H1 (cell line): ENCODE measurements at regions not wholly inside any gene's neighbourhood (a gene's known extent, or its start where the extent isn't known, plus 50 kb on each side); places are given as distances from the start of the nearest gene placed in this dataset.

ENCODE experiments used
- CTCF ChIA-PET: fragments of 300-600 bp; sonication (Branson Sonifier 250); formaldehyde crosslinking; loops from one replicate; lab custom pipeline; 2021; ENCODE audit not compliant: partially characterized antibody; lab: Charles Lee
- POLR2A ChIA-PET: fragments of 300-600 bp; sonication (Branson Sonifier 250); formaldehyde crosslinking; loops from one replicate; lab custom pipeline; 2021; ENCODE audit warnings: inconsistent platforms; ENCODE audit not compliant: partially characterized antibody; lab: Charles Lee
- DNase-seq, 2 experiments: peaks; one replicate each; pipeline versions ENCODE4 v3.0.0 to v3.0.0-alpha.2; 2010 to 2022; ENCODE audit warnings: low spot score in 2 of 2, low read depth in 1 of 2, mixed read lengths in 1 of 2
- FAIRE-seq: peaks from 2 replicates; lab custom pipeline; 2011; peaks lifted over from hg19 to GRCh38; lab: Jason Lieb, UNC
- H2AFZ ChIP-seq: 2 replicates; pipeline ENCODE4 v1.8.1; 2012; ENCODE audit warnings: low read length, inconsistent platforms
- H2AK5ac ChIP-seq: 2 replicates; pipeline ENCODE4 v1.6.1; 2013; ENCODE audit warnings: low read depth, low read length
- H2BK120ac ChIP-seq: replicated peaks from 2 replicates; pipeline ENCODE3; 2013; ENCODE audit warnings: low read depth, low read length, inconsistent platforms
- H2BK12ac ChIP-seq: 2 replicates; pipeline ENCODE4 v1.6.1; 2013; ENCODE audit warnings: low read depth, low read length
- H2BK15ac ChIP-seq: 2 replicates; pipeline ENCODE4 v1.6.1; 2013; ENCODE audit warnings: low read length
- H2BK20ac ChIP-seq: 2 replicates; pipeline ENCODE4 v1.6.1; 2013; ENCODE audit warnings: low read length
- H2BK5ac ChIP-seq: 2 replicates; pipeline ENCODE4 v1.6.1; 2013; ENCODE audit warnings: low read depth, low read length
- H3K14ac ChIP-seq: 2 replicates; pipeline ENCODE4 v1.6.1; 2013; ENCODE audit warnings: inconsistent platforms; ENCODE audit not compliant: insufficient read length
- H3K18ac ChIP-seq: 2 replicates; pipeline ENCODE4 v1.6.1; 2013; ENCODE audit warnings: low read length; ENCODE audit errors: extremely low read depth
- H3K23ac ChIP-seq: 2 replicates; pipeline ENCODE4 v1.6.1; 2013; ENCODE audit warnings: inconsistent platforms; ENCODE audit not compliant: insufficient read length
- H3K23me2 ChIP-seq: 2 replicates; pipeline ENCODE4 v1.6.1; 2013; ENCODE audit warnings: low read depth, low read length
- H3K27ac ChIP-seq: 2 replicates; pipeline ENCODE4 v1.6.1; 2011; ENCODE audit warnings: low read depth, low read length, inconsistent platforms
- H3K27me3 ChIP-seq, 4 experiments: replicated peaks in 1 of 4; 1 replicate in 1 of 4; 2 replicates in 3 of 4; pipeline versions ENCODE4 v1.6.1 to v1.8.1; 2011 to 2013; ENCODE audit warnings: low read length in 3 of 4, mild to moderate bottlenecking in 3 of 4, inconsistent platforms in 2 of 4, mixed read lengths in 2 of 4, moderate library complexity in 1 of 4; ENCODE audit not compliant: control insufficient read depth in 3 of 4, insufficient read depth in 3 of 4; ENCODE audit errors: extremely low read depth in 1 of 4
- H3K36me3 ChIP-seq, 4 experiments: 2 replicates each; pipeline versions ENCODE4 v1.6.1 to v1.8.1; 2011 to 2013; ENCODE audit warnings: mild to moderate bottlenecking in 4 of 4, low read length in 3 of 4, moderate library complexity in 2 of 4, control low read depth in 1 of 4, inconsistent platforms in 1 of 4; ENCODE audit not compliant: insufficient read depth in 4 of 4, control insufficient read depth in 2 of 4
- H3K4ac ChIP-seq: replicated peaks from 2 replicates; pipeline ENCODE3; 2013; ENCODE audit warnings: low read length, low read depth, mixed read lengths, inconsistent platforms; ENCODE audit not compliant: insufficient read length
- H3K4me1 ChIP-seq, 4 experiments: replicated peaks in 1 of 4; 1 replicate in 1 of 4; 2 replicates in 3 of 4; pipeline versions ENCODE4 v1.6.1 to v1.8.1; 2011 to 2013; ENCODE audit warnings: low read length in 3 of 4, inconsistent platforms in 2 of 4, mixed read lengths in 1 of 4; ENCODE audit not compliant: insufficient read depth in 4 of 4, control insufficient read depth in 3 of 4
- H3K4me2 ChIP-seq, 2 experiments: 2 replicates each; pipeline versions ENCODE4 v1.6.1 to v1.8.1; 2011 to 2013; ENCODE audit warnings: low read depth in 2 of 2, low read length in 2 of 2, control low read depth in 1 of 2, inconsistent platforms in 1 of 2, mild to moderate bottlenecking in 1 of 2; ENCODE audit not compliant: insufficient read depth in 1 of 2
- H3K4me3 ChIP-seq, 4 experiments: fragments of 200-600, 300-600 bp in 1 of 4; sonication (generic), shearing (Covaris generic), sonication (Bioruptor Twin) in 1 of 4; 2 replicates each; pipeline versions ENCODE4 v1.5.1 to v1.8.1; 2011 to 2016; ENCODE audit warnings: low read length in 4 of 4, low read depth in 3 of 4, control low read depth in 2 of 4, inconsistent platforms in 2 of 4, mild to moderate bottlenecking in 2 of 4, mixed read lengths in 1 of 4, moderate library complexity in 1 of 4; ENCODE audit not compliant: insufficient read depth in 2 of 4; ENCODE audit errors: extremely low read depth in 1 of 4
- H3K56ac ChIP-seq: replicated peaks from 2 replicates; pipeline ENCODE3; 2013; ENCODE audit warnings: low read depth, mild to moderate bottlenecking, mixed read lengths, low read length, inconsistent platforms; ENCODE audit not compliant: insufficient read length
- H3K79me1 ChIP-seq: 2 replicates; pipeline ENCODE4 v1.6.1; 2013; ENCODE audit warnings: low read depth, low read length, control low read depth
- H3K79me2 ChIP-seq, 2 experiments: 2 replicates each; pipeline versions ENCODE4 v1.6.1 to v1.8.1; 2012 to 2013; ENCODE audit warnings: low read length in 2 of 2, mild to moderate bottlenecking in 2 of 2, inconsistent platforms in 1 of 2; ENCODE audit not compliant: insufficient read depth in 2 of 2, control insufficient read depth in 1 of 2
- H3K9ac ChIP-seq, 4 experiments: replicated peaks in 1 of 4; 1 replicate in 1 of 4; 2 replicates in 3 of 4; pipeline versions ENCODE4 v1.6.1 to v1.8.1; 2011 to 2013; ENCODE audit warnings: low read depth in 3 of 4, low read length in 3 of 4, control low read depth in 2 of 4, mild to moderate bottlenecking in 2 of 4, moderate library complexity in 2 of 4, inconsistent platforms in 1 of 4; ENCODE audit errors: extremely low read depth in 1 of 4
- H3K9me3 ChIP-seq, 2 experiments: 2 replicates each; pipeline versions ENCODE4 v1.6.1 to v1.8.1; 2012 to 2013; ENCODE audit warnings: mild to moderate bottlenecking in 2 of 2, moderate library complexity in 2 of 2, control low read depth in 1 of 2, inconsistent platforms in 1 of 2, low read depth in 1 of 2, low read length in 1 of 2, mixed read lengths in 1 of 2; ENCODE audit not compliant: insufficient read depth in 2 of 2
- H4K20me1 ChIP-seq, 2 experiments: replicated peaks in 1 of 2; 2 replicates each; pipeline versions ENCODE3 to v1.8.1; 2011 to 2013; ENCODE audit warnings: inconsistent platforms in 2 of 2, low read length in 2 of 2, mild to moderate bottlenecking in 1 of 2; ENCODE audit not compliant: insufficient read depth in 2 of 2, control insufficient read depth in 1 of 2
- H4K5ac ChIP-seq: 2 replicates; pipeline ENCODE4 v1.6.1; 2013; ENCODE audit warnings: low read length, low read depth, mixed read lengths, inconsistent platforms; ENCODE audit not compliant: insufficient read length
- H4K8ac ChIP-seq: 2 replicates; pipeline ENCODE4 v1.8.0; 2013; ENCODE audit warnings: mild to moderate bottlenecking, moderate library complexity, low read length, inconsistent platforms; ENCODE audit not compliant: insufficient read depth; ENCODE audit errors: extremely low read depth
- H4K91ac ChIP-seq: replicated peaks from 2 replicates; pipeline ENCODE3; 2013; ENCODE audit warnings: low read length, mixed read lengths, inconsistent platforms; ENCODE audit not compliant: insufficient read length
- ASH2L ChIP-seq: fragments of 200-600, 300-600 bp; sonication (generic); IDR thresholded peaks from one replicate; pipeline ENCODE4 v1.7.1; 2017; ENCODE audit warnings: low read length
- HDAC2 ChIP-seq, 2 experiments: fragments of 300-600 bp in 1 of 2; sonication (generic) in 1 of 2; IDR thresholded peaks; 2 replicates each; pipeline ENCODE4 v1.6.1; 2011 to 2012; ENCODE audit warnings: low read depth in 2 of 2, low read length in 2 of 2, mild to moderate bottlenecking in 2 of 2, moderate library complexity in 2 of 2, borderline replicate concordance in 1 of 2, inconsistent platforms in 1 of 2
- TAF1 ChIP-seq: IDR thresholded peaks from 2 replicates; pipeline ENCODE4 v1.6.1; 2011; ENCODE audit warnings: mild to moderate bottlenecking, low read depth, low read length
- YY1 ChIP-seq: IDR thresholded peaks from 2 replicates; pipeline ENCODE4 v1.6.1; 2011; ENCODE audit warnings: low read depth, mild to moderate bottlenecking, low read length
- WGBS, 2 experiments: shearing (Covaris generic) in 1 of 2; methylation state at CpG; one replicate each; pipeline versions ENCODE4 v1.1.6 to v1.1.7; 2013 to 2015; ENCODE audit warnings: low lambda C conversion rate in 2 of 2, mixed read lengths in 2 of 2, inconsistent platforms in 1 of 2, low coverage in 1 of 2, missing lambda C conversion rate in 1 of 2; ENCODE audit not compliant: insufficient replicate concordance in 2 of 2, insufficient coverage in 1 of 2, insufficient read length in 1 of 2; ENCODE audit errors: extremely low coverage in 1 of 2, missing lambda C conversion rate in 1 of 2; 5-methylcytosine and 5-hydroxymethylcytosine counted together

GRCh38 chr10:4504550-4504949, 321.5 kb upstream of the AKR1E2 start:
- no peak overlapping the region for H3K23ac ChIP-seq
- TF ChIP-seq HDAC2 (IDR thresholded peaks at IDR 0.05; ENCODE audit: borderline replicate concordance in 1 of 2, low read depth in 2 of 2, low read length in 2 of 2): no peak
- no peak for TF ChIP-seq ASH2L
- no peak for TF ChIP-seq YY1
- TF ChIP-seq TAF1: no peak
- DNase-seq (no peak), FAIRE-seq (no peak)
- H2AK5ac ChIP-seq: no peak overlapping the region
- no peak overlapping the region for H3K9ac ChIP-seq
- no peaks in the 10 kb centered on the region for H3K27me3 ChIP-seq
- no peak overlapping the region for H2AFZ ChIP-seq
- H3K4me3 ChIP-seq: no peak overlapping the region
- no peaks in the 10 kb centered on the region for H3K79me1 ChIP-seq
- H3K18ac ChIP-seq: no peak overlapping the region
- POLR2A ChIA-PET: no interaction called here
- no peaks in the 10 kb centered on the region for H3K36me3 ChIP-seq
- CTCF ChIA-PET: no interaction called here
- no peaks in the 10 kb centered on the region for H4K20me1 ChIP-seq
- H3K4ac ChIP-seq: no peak overlapping the region
- H2BK5ac ChIP-seq: no peak overlapping the region
- H3K9me3 ChIP-seq: no peaks in the 10 kb centered on the region
- no peak overlapping the region for H3K4me2 ChIP-seq
- 93% methylated on average over 5 of the region's 5 CpGs; no CpG with 5 or more reads in 1 of the 2 experiments for WGBS, 2 experiments
- no peaks in the 10 kb centered on the region for H3K4me1 ChIP-seq
- H4K91ac ChIP-seq: no peak overlapping the region
- H3K27ac ChIP-seq: no peak overlapping the region
- no peak overlapping the region for H4K5ac ChIP-seq
- H3K14ac ChIP-seq: no peak overlapping the region
- no peak overlapping the region for H2BK120ac ChIP-seq
- H2BK15ac ChIP-seq: no peak overlapping the region
- no peak overlapping the region for H2BK12ac ChIP-seq
- H4K8ac ChIP-seq: no peak overlapping the region
- H2BK20ac ChIP-seq: no peak overlapping the region
- H3K56ac ChIP-seq: no peak overlapping the region
- no peaks in the 10 kb centered on the region for H3K23me2 ChIP-seq
- no peaks in the 10 kb centered on the region for H3K79me2 ChIP-seq
